Bronchial epithelial cell (primary cell): ENCODE measurements at regions not wholly inside any gene's neighbourhood (a gene's known extent, or its start where the extent isn't known, plus 50 kb on each side); places are given as distances from the start of the nearest gene placed in this dataset.

ENCODE experiments used
- DNase-seq: peaks from one replicate; pipeline ENCODE4 v3.0.0-alpha.2; 2010; ENCODE audit warnings: low read depth
- FAIRE-seq: peaks from 2 replicates; lab custom pipeline; 2011; peaks lifted over from hg19 to GRCh38; lab: Jason Lieb, UNC
- H3K27me3 ChIP-seq: 2 replicates; pipeline ENCODE4 v1.5.1; 2011; ENCODE audit warnings: low read length; ENCODE audit not compliant: control insufficient read depth, insufficient read depth
- H3K36me3 ChIP-seq: 2 replicates; pipeline ENCODE4 v1.5.1; 2011; ENCODE audit warnings: low read length; ENCODE audit not compliant: control insufficient read depth, insufficient read depth
- H3K4me3 ChIP-seq: 2 replicates; pipeline ENCODE4 v1.5.1; 2011; ENCODE audit warnings: mild to moderate bottlenecking, low read depth, low read length, control low read depth
- TF ChIP-seq, protein P1 (sequence below): IDR thresholded peaks from 2 replicates; pipeline ENCODE4 v1.5.1; 2011; ENCODE audit warnings: mild to moderate bottlenecking, moderate library complexity, low read length, control low read depth, inconsistent platforms; ENCODE audit not compliant: insufficient read depth, severe bottlenecking

DNA sequence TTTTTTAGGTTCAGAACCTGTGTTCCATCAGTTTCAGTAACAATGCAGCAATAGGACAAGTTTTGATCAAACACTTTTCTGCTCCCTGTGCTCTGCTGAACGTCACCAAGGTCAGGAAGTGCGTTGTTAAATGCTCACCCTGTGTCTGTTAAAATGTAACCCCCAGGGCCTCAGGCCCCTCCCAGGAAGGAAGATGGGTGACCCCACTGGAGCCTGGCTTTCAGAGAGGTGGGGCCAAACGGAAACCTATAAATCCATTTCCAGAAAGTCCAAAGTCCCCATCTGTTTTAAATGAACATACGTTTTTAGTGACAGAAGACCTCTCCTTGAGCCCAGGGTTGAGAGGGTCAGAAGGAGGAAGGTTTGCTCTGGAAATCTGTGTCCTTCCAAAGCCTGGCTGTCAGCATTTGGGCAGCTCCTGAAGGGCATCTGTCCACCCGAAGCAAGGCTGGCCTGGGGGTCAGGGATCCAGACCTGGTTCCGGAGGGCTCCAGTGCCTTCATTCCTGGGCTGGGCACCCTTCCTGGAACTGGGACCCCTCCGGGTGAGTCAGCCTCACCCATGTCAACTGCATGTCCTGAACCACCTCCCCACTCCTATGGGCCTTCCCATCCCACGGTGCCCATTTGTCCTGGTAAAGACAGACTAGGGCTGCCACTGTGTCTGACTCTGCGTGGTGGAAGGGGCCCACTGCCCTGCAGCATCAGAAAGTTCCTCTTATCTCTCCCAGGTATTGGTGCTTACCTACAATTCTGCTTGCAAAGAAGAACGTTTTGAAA is 117.4 kb upstream of the COPS8 start:
- TF ChIP-seq, protein P1, sequence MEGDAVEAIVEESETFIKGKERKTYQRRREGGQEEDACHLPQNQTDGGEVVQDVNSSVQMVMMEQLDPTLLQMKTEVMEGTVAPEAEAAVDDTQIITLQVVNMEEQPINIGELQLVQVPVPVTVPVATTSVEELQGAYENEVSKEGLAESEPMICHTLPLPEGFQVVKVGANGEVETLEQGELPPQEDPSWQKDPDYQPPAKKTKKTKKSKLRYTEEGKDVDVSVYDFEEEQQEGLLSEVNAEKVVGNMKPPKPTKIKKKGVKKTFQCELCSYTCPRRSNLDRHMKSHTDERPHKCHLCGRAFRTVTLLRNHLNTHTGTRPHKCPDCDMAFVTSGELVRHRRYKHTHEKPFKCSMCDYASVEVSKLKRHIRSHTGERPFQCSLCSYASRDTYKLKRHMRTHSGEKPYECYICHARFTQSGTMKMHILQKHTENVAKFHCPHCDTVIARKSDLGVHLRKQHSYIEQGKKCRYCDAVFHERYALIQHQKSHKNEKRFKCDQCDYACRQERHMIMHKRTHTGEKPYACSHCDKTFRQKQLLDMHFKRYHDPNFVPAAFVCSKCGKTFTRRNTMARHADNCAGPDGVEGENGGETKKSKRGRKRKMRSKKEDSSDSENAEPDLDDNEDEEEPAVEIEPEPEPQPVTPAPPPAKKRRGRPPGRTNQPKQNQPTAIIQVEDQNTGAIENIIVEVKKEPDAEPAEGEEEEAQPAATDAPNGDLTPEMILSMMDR: no peak
- FAIRE-seq (no peak), DNase-seq (no peak)
- no peaks in the 10 kb centered on the region for H3K36me3 ChIP-seq
- no peaks in the 10 kb centered on the region for H3K27me3 ChIP-seq
- H3K4me3 ChIP-seq: no peak overlapping the region

DNA sequence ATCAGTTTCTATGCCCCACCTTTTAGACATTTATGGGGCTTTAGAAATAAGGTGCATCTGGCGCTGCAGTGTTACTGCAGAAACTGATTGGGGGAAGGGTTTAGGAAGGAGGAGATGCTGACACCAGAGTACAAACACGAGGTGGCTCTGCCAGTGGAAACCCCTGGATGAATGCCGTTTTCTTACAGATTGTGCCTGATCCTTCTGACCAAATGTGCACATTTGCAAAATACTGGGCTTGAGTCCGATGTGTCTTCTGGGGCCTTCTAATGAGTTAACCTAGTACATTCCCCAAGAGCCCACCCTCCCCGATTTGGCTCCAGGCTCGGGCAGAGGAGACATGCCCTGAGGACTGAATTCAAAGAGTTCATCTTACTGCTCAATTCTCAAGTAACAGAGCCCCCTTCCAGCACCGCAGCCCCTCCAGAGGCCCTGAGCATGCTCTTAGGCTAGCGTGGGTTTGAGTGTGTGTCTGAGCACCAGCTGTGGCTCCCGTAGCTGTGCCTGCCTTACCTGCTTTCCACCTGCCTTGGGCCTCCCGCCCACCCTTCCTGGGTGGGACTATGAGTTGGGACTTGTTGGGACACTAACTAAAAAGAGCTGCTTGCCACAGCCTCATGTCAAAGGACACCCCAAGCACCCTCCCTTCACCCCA is 116.7 kb upstream of the COPS8 start:
- no peak overlapping the region for H3K4me3 ChIP-seq
- DNase-seq (no peak), FAIRE-seq (no peak)
- H3K27me3 ChIP-seq: no peaks in the 10 kb centered on the region
- no peaks in the 10 kb centered on the region for H3K36me3 ChIP-seq
- TF ChIP-seq, protein P1: no peak

DNA sequence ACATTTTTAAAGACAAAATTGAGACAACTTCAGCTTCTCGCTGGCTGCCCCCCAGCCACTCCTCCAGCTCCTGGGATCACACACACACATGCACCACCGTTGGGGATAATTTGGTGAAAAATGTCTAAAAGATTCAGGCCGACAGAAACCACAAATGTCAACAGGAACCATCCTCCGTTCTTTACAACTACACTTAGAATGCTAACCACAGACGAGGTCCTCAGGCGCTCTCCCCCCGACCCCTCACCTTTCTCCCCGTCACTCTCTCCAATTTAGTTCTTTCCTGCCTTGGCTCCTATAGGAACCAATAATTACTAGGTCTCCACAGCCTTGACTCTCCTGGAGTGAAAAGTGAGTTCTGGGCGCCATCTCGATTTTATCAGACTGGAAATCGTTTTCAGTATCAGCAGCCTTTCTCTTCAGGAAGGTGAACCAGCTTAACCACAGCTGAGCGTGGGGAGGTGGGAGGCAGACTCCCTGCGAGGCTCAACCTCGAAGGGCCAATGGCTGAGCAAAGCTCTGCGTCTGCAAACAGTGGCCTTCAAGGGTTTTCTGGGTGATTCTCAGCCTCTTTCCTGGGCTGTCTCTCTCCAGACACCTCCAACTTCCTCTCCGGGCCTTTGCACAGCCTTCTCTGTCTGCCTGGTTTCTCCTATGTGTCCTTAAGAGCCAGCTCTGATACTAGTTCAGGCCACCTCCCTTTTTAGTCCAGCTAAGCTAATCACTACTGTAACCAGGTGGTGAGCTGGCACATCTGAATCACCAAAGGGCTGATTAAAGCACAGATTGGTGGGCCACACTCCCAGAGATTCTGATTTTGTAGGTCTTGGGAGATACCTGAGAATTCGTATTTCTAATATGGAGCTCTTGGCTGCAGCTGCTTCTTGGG is 115.7 kb upstream of the COPS8 start:
- TF ChIP-seq, protein P1: no peak
- peak; percentile 58 for DNase-seq
- H3K27me3 ChIP-seq: no peaks in the 10 kb centered on the region
- no peak overlapping the region for H3K4me3 ChIP-seq
- peak; percentile 18 for FAIRE-seq
- no peaks in the 10 kb centered on the region for H3K36me3 ChIP-seq

DNA sequence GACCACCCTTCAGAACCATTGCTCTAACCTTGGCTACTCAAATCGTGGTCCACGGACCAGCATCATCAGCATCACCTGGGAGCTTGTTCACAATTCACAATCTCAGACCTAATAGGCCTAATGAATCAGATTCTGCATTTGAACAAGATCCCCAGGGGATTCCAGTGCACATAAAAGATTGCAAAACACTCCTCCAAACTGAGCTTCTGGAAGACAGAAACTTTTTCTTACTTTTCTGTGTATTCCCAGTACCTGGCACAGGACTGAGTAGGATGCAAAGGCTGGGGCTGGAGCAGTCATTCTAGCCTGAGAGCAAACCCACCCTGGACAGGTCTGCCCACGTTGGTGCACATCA is 115.1 kb upstream of the COPS8 start:
- peak; percentile 36 for FAIRE-seq
- no peak for DNase-seq
- Histone ChIP-seq H3K27me3 (no peaks in the 10 kb centered on the region), H3K4me3 (no peak overlapping the region), H3K36me3 (no peaks in the 10 kb centered on the region)
- TF ChIP-seq, protein P1: no peak

DNA sequence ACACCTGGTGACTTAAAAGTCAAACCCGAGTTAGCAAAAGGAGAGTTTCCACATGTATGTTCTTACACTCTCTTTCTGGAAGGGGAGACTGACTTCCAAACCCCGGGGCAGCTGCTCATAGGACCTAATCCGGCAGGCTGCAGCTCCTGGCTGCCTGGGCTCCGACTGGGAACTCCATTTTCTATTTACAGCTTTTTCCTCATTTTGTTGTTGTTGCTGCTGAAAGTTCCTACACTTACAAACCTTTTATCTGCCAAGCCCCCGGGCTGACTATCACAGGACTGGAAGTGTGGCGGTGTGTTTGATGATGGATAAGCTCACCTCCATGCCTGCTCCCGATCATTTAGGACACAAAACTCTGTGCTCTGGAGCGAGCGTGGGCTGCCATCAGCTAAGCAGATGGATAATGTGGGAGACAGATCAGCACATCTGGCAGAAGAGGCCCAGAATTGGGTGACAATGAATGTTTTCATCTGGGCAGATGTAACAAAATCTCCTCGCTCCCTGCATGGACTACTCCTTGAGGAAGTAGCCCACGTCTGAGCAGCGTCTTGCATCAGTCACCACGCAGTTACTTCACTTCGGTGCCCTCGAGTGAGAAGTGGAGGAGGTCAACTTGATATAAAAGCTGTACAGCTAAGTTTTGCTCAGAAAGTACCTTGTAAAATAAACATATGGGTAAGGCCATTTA is 114.4 kb upstream of the COPS8 start:
- no peak overlapping the region for H3K4me3 ChIP-seq
- DNase-seq (no peak), FAIRE-seq (no peak)
- TF ChIP-seq, protein P1: no peak
- no peaks in the 10 kb centered on the region for H3K27me3 ChIP-seq
- no peaks in the 10 kb centered on the region for H3K36me3 ChIP-seq
